Amniotic epithelial cell (primary cell): ENCODE measurements at regions not wholly inside any gene's neighbourhood (a gene's known extent, or its start where the extent isn't known, plus 50 kb on each side); places are given as distances from the start of the nearest gene placed in this dataset.

Source experiments
- DNase-seq: peaks from one replicate; pipeline ENCODE4 v3.0.0-alpha.2; 2010; ENCODE audit warnings: low read depth

- no peak for DNase-seq
Measured at GRCh38 chr2:217443601-217444000, 559.2 kb downstream of the TNS1 start.

DNA sequence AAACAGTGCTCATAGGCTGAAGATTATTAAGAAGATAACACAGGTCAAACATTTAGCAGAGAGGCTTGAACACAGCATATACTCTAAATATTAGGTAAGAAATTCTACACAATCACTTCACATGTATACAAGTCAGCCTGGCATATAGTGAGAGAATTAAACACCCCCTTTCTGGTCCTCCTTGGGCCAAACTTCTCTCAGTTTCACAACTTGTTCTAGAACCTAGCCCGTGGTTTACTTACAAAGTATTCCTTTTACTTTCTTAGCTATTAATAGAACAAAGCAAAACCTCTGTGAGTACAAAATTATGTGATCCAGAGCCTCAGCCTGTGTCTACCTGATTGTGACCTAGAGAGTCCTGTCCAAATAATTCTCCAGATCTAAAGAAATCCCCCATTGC lies 562.8 kb downstream of the TNS1 start:
- DNase-seq, result no peak

DNA sequence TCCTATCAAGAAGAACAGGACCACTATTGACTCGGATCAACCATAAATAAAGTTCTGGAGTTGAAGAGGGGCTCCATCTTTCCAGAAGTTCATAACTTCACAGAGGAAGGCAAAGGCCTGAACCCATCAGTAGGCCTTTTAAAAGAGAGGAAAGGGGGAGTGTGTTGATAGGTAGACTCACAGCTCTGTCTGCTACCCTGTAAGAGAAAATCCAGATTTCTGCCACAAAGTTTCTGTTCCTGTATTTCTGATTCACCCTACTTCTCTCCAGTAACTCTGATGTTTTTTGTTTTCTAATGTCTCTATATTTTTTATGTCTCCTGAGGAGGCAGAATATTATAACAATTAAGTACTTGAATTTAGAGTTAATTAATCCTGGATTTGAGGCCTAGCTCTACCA lies 564.0 kb downstream of the TNS1 start:
- DNase-seq, result no peak

- DNase-seq, result no peak
Measured at GRCh38 chr2:217438136-217438535, 564.7 kb downstream of the TNS1 start.

DNA sequence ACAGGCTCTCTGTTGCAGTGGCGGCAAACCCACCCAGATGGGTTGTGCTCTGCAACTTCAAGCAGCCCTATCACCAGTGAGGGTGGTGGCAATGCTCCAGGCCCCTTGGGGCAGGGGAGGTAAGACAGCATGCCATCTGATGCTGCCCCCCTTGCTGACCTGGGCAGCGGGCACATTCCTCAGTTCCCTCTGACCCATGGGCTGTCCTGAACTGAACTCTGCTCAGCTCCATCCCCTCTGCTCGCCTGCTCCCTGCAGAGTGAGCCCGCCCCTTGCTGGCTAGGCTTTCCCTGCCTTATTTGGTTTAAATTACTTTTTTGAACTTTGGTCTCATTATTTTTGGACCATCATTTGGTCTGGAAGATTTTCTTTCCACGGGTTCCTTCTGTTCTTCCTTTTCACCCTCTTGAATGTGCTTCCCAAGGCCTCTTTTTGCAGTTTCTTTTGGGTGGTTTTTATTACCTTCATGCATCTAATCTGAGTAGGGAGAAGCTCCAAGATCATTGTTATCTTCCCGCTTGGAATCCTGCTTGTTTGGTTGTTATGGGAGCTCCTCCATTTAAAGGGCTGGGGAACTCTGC lies 565.4 kb downstream of the TNS1 start:
- no peak for DNase-seq

DNA sequence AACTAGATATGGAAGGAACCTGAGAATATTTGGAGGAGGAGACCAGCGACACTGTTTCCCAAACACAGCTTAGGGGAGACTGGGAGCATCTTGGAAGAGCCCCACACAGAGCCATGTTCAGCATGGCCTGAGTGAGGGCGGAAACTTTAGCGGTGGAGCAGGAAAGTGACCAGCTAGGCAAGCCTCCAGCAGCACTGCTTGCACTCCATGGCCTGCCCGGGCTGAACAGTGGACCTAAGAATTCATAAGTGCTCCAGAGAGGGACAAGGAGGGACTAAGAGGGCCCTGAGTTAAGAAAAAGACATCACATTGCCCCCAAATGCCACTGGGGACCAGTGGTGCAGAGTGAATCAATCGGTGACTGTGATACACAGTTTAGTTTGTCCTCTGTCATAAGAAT lies 566.4 kb downstream of the TNS1 start:
- no peak for DNase-seq

- peak; percentile 99 for DNase-seq
Measured at GRCh38 chr2:217434180-217434975, 568.4 kb downstream of the TNS1 start.

- peak; percentile 64 for DNase-seq
Measured at GRCh38 chr2:217433522-217433921, 569.3 kb downstream of the TNS1 start.

DNA sequence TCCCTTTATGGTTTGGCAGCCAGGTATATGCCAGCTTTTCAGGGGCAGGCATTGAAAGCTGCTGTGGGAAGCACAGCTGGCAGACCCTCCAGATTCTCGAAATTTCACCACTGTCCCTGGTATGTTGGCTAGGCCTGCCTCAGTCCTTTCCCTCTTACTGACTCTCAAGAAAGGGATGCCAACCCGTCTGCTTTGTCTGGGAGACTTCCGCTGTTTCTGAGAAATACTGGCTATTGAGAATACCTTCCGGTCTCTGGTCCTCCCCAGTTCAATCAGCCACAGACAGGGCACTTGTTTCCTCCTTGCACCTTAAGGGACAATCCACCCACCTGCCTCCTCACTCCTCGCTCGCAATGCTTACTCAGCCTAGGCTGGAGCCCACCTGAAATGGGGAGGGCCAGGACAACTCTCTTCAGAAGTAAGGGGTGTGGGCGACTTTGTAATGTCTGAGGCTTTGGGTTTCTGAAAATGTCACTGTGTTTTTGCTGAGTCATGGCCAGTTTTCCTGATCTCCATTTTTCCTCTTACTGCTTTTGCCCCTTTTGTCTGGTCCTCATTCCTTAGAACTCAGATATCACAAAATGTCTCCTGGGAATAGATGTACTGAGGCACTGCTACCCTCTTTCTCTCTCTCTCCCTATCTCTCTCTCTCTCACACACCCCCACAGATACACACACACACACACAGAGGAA lies 571.1 kb downstream of the TNS1 start:
- no peak for DNase-seq

GRCh38 chr2:217430916-217431576 lies 571.2 kb upstream of the TNP1 start:
- peak; percentile 92 for DNase-seq

DNA sequence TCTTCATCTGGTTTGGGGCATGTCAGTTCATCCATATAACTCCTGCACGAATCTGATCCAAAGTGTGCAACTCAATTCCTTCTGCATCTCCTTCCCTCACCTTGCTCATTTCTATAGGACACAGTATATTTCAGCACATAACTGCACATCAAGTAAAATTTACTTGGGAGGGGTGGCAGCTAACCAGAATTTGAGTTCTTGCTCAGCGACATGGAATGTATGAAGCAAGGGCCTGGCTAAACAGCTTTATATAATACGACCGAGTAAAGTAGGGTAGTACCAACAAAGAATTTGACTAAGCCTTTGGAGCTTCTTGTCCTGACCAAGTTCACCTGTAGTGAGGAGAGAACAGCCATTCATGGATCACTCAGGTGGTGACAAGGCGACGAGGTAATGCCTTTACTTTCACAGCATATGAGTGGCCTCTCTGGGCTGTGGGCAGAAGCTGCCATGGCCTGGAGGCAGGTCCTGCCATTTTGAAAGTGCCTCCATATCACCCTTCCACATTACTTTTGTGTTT lies 570.2 kb upstream of the TNP1 start:
- no peak for DNase-seq

DNA sequence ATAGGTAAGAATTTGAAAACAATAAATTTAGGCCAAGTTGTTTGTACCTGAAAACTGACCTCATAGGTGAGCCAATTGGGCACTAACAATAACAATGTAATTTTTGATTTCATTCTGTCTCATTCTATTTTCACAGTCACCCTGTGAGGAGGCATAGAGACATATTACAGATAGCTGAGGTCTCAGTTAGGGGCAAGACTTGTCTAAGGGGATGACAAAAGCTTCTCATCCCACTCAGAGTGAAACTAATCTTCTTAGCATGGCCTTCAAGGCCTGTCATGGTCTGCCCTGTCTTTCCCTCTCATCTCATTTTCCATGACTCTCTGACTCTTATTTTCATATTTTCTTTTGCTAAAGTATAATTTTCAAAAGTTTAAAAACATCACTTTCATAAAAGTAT lies 562.0 kb upstream of the TNP1 start:
- DNase-seq, result no peak

DNA sequence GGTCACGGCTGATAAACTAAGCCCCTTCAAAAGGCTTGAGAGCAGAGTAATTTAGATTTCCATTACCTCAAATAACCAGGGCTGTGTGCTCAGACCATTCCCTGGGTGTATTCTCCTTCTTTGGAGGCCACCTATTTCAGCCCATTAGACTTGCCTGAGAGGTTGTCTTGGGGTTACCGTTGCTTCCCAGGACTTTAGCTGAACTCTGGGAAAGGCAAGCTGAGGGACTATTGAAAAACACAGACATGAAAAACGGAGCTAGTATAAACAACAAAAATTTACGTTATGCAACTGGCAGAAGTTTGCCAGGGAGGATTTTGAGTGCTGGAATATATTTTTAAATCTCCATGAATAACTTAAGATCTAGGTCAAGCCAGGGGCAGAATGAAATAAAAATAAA lies 561.0 kb upstream of the TNP1 start:
- DNase-seq, result no peak

GRCh38 chr2:217419055-217419671 lies 559.3 kb upstream of the TNP1 start:
- no peak for DNase-seq

GRCh38 chr2:217418544-217418943 lies 558.7 kb upstream of the TNP1 start:
- no peak for DNase-seq

- peak; percentile 66 for DNase-seq
Measured at GRCh38 chr2:217418090-217418489, 558.2 kb upstream of the TNP1 start.

GRCh38 chr2:217417536-217417935 lies 557.7 kb upstream of the TNP1 start:
- no peak for DNase-seq

- DNase-seq, result no peak
Measured at GRCh38 chr2:217415316-217415715, 555.5 kb upstream of the TNP1 start.

- peak; percentile 63 for DNase-seq
Measured at GRCh38 chr2:217414429-217414828, 554.6 kb upstream of the TNP1 start.

GRCh38 chr2:217413193-217413592 lies 553.3 kb upstream of the TNP1 start:
- peak; percentile 50 for DNase-seq

DNA sequence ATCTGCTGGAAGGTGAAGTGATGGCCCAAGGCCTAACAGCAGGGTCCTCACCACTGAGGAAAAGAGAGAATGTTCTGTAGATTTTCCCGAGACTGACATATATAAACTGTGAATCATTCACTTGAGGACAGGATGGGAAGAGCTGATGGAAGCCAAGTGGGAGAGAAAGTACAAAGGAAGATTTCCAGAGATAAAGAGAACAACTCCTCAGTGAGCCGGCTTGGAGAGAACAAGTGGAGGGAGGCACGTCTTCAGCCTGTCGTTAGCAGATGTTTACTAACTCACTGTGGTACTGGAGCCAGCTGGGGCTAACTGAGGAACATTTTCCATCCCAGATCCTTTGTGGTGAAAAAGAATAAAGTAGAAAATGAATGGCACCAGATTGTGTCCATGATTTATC lies 552.9 kb upstream of the TNP1 start:
- peak; percentile 83 for DNase-seq

DNA sequence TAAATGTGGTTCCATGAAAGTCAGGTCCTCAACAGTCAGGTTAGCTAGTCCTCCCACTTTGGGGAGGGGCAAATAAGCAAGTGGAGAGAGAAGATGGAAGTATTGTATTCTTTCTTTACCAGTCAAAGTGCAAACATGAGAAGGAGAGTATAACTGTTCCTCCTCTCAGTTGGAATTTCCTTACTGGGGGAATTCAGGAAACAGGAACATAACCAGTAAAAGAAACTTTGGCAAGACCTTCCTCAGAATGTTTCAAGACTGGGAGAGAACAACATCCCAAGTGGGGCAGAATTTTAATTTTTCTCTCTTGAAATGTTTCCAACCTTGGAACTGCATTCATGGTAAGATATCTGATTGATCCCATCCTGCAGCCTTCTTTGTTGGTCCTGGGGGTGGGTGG lies 552.4 kb upstream of the TNP1 start:
- DNase-seq, result no peak
